Panc1 (cell line): ENCODE measurements at regions not wholly inside any gene's neighbourhood (a gene's known extent, or its start where the extent isn't known, plus 50 kb on each side); places are given as distances from the start of the nearest gene placed in this dataset.

Experiments
- ATAC-seq: fragments of 200-7000 bp; cut with Tn5 transposase; 2 replicates; pipeline ENCODE4 v1.9.1; 2020; ENCODE audit warnings: mild to moderate bottlenecking, moderate library complexity
- BruUV-seq: library from RNA; stranded (reverse); fragments of 400-500 nt; replicated peaks from 2 replicates; lab custom pipeline; 2021; lab: Mats Ljungman, UMichigan
- CTCF ChIA-PET: fragments of 300-600 bp; sonication (Branson Sonifier 250); formaldehyde crosslinking; loops from one replicate; lab custom pipeline; 2022; ENCODE audit warnings: antibody characterized with exemption; lab: Charles Lee
- POLR2A ChIA-PET: fragments of 300-600 bp; sonication (Branson Sonifier 250); formaldehyde crosslinking; loops from one replicate; lab custom pipeline; 2022; ENCODE audit warnings: antibody characterized with exemption; lab: Charles Lee
- DNase-seq: peaks from one replicate; pipeline ENCODE4 v3.0.0-alpha.2; 2010; ENCODE audit warnings: low read depth, low spot score
- H3K27ac ChIP-seq: 2 replicates; pipeline ENCODE4 v1.5.1; 2011; ENCODE audit warnings: mild to moderate bottlenecking, low read length, inconsistent platforms
- H3K27me3 ChIP-seq: fragments of 200-500 bp; sonication (Bioruptor generic); 2 replicates; pipeline ENCODE4 v1.6.0; 2014; ENCODE audit warnings: low read length, inconsistent platforms; ENCODE audit not compliant: control insufficient read depth, insufficient read depth
- H3K36me3 ChIP-seq: fragments of 200-500 bp; sonication (Bioruptor generic); 2 replicates; pipeline ENCODE4 v1.5.1; 2014; ENCODE audit warnings: inconsistent platforms, mild to moderate bottlenecking, low read length, moderate library complexity; ENCODE audit not compliant: control insufficient read depth, insufficient read depth
- H3K4me1 ChIP-seq: 2 replicates; pipeline ENCODE4 v1.5.1; 2011; ENCODE audit warnings: inconsistent platforms, mild to moderate bottlenecking, low read length, moderate library complexity; ENCODE audit not compliant: control insufficient read depth, insufficient read depth
- H3K4me3 ChIP-seq, 2 experiments: 2 replicates each; pipeline ENCODE4 v1.5.1; 2011 to 2012; ENCODE audit warnings: low read depth in 2 of 2, low read length in 2 of 2, mild to moderate bottlenecking in 2 of 2, inconsistent platforms in 1 of 2, moderate library complexity in 1 of 2
- H3K9me3 ChIP-seq: fragments of 200-500 bp; sonication (Bioruptor generic); 2 replicates; pipeline ENCODE4 v1.5.1; 2014; ENCODE audit warnings: low read depth, mild to moderate bottlenecking, inconsistent platforms, low read length, moderate library complexity; ENCODE audit not compliant: control insufficient read depth, insufficient read depth
- POLR2AphosphoS5 ChIP-seq: IDR thresholded peaks from 2 replicates; pipeline ENCODE4 v1.6.1; 2012; ENCODE audit warnings: mild to moderate bottlenecking, low read depth, low read length, moderate library complexity
- SIN3A ChIP-seq: IDR thresholded peaks from 2 replicates; pipeline ENCODE4 v1.6.1; 2012; ENCODE audit warnings: low read depth, mild to moderate bottlenecking, low read length, moderate library complexity, borderline replicate concordance; ENCODE audit not compliant: insufficient read depth
- TCF7L2 ChIP-seq: IDR thresholded peaks from 2 replicates; pipeline ENCODE4 v1.6.1; 2011; ENCODE audit warnings: mild to moderate bottlenecking, low read depth, low read length, inconsistent platforms
- in situ Hi-C: cut with HindIII; loops from 2 replicates; pipeline ENCODE4 v1.10.0; 2016; ENCODE audit warnings: low sequenced_read_pairs, low pct_unique_long_range_greater_than_20kb
- intact Hi-C: fragments of 100-400 bp; cut with micrococcal nuclease; formaldehyde crosslinking; loops from one replicate; pipeline ENCODE4 v1.10.0; 2022; ENCODE audit not compliant: unreplicated experiment
- TF ChIP-seq, protein P1 (sequence below), 2 experiments: IDR thresholded peaks; 2 replicates each; pipeline ENCODE4 v1.6.1; 2011 to 2012; ENCODE audit warnings: low read depth in 2 of 2, control low read depth in 1 of 2, low read length in 1 of 2, mild to moderate bottlenecking in 1 of 2, moderate library complexity in 1 of 2; ENCODE audit not compliant: insufficient read depth in 1 of 2
- TF ChIP-seq, protein P2 (sequence below): fragments of 450-650 bp; IDR thresholded peaks from 2 replicates; pipeline ENCODE4 v1.5.1; 2017; ENCODE audit warnings: mild to moderate bottlenecking

DNA sequence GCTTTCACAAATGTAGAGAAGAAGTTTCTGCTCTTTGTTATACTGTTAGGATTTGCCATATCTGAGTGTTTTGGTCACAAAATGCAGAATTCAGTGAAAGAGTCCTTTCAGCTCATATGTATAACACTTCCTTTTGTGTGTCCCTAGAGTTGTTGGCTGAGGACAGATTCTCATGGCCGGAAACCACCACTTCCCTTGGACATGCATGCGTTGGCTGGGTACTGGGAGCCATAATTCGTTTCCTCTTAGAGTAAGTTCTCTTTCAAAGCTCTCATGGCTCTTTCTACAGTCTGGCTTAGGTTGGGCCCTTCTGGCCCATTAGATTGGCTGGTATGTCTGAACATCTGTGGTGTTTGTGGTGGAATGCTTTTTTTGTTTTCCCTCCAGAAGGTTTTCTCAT, 298.5 kb downstream of the DIPK2A start:
- TF ChIP-seq SIN3A (no peak), TCF7L2 (no peak), POLR2AphosphoS5 (no peak)
- TF ChIP-seq, protein P1, sequence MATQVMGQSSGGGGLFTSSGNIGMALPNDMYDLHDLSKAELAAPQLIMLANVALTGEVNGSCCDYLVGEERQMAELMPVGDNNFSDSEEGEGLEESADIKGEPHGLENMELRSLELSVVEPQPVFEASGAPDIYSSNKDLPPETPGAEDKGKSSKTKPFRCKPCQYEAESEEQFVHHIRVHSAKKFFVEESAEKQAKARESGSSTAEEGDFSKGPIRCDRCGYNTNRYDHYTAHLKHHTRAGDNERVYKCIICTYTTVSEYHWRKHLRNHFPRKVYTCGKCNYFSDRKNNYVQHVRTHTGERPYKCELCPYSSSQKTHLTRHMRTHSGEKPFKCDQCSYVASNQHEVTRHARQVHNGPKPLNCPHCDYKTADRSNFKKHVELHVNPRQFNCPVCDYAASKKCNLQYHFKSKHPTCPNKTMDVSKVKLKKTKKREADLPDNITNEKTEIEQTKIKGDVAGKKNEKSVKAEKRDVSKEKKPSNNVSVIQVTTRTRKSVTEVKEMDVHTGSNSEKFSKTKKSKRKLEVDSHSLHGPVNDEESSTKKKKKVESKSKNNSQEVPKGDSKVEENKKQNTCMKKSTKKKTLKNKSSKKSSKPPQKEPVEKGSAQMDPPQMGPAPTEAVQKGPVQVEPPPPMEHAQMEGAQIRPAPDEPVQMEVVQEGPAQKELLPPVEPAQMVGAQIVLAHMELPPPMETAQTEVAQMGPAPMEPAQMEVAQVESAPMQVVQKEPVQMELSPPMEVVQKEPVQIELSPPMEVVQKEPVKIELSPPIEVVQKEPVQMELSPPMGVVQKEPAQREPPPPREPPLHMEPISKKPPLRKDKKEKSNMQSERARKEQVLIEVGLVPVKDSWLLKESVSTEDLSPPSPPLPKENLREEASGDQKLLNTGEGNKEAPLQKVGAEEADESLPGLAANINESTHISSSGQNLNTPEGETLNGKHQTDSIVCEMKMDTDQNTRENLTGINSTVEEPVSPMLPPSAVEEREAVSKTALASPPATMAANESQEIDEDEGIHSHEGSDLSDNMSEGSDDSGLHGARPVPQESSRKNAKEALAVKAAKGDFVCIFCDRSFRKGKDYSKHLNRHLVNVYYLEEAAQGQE (IDR thresholded peaks at IDR 0.05; ENCODE audit: insufficient read depth in 1 of 2, low read depth in 2 of 2, low read length in 1 of 2), result no peak
- TF ChIP-seq, protein P2, sequence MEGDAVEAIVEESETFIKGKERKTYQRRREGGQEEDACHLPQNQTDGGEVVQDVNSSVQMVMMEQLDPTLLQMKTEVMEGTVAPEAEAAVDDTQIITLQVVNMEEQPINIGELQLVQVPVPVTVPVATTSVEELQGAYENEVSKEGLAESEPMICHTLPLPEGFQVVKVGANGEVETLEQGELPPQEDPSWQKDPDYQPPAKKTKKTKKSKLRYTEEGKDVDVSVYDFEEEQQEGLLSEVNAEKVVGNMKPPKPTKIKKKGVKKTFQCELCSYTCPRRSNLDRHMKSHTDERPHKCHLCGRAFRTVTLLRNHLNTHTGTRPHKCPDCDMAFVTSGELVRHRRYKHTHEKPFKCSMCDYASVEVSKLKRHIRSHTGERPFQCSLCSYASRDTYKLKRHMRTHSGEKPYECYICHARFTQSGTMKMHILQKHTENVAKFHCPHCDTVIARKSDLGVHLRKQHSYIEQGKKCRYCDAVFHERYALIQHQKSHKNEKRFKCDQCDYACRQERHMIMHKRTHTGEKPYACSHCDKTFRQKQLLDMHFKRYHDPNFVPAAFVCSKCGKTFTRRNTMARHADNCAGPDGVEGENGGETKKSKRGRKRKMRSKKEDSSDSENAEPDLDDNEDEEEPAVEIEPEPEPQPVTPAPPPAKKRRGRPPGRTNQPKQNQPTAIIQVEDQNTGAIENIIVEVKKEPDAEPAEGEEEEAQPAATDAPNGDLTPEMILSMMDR, result no peak
- no peak overlapping the region for H3K4me3 ChIP-seq
- in situ Hi-C loops (no loop called here), intact Hi-C loops (no loop called here)
- H3K4me1 ChIP-seq, result no peaks in the 10 kb centered on the region
- H3K9me3 ChIP-seq, result no peaks in the 10 kb centered on the region; the same call in 1 of the 2 replicates
- no peaks in the 10 kb centered on the region for H3K36me3 ChIP-seq
- ATAC-seq (no peak), DNase-seq (no peak)
- H3K27ac ChIP-seq, result no peak overlapping the region
- no TSS peak for BruUV-seq
- CTCF ChIA-PET, result no interaction called here
- H3K27me3 ChIP-seq, result no peaks in the 10 kb centered on the region
- POLR2A ChIA-PET, result no interaction called here

DNA sequence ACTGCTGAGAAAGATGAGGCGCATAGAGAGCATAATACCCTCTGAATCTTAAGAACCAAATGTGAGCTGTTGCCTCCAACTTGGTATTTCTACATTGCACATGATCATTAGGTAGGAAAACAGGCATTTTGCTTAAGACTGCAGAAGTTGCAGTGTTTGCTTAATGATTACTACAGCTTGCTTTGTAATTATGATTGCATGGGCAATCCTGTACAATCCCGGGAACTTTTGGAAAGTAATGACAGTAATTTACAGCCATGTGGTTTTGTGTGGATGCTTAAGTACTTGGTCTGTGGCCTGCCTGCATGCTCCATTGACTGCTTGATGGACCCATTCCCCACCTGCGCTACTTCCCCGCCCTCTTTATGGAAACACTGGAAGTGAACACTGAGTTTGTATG, 301.1 kb downstream of the DIPK2A start:
- H3K27ac ChIP-seq, result no peak overlapping the region
- TF ChIP-seq POLR2AphosphoS5, result no peak
- TF ChIP-seq SIN3A, result no peak
- TF ChIP-seq, protein P1 (IDR thresholded peaks at IDR 0.05; ENCODE audit: insufficient read depth in 1 of 2, low read depth in 2 of 2, low read length in 1 of 2), result no peak
- TF ChIP-seq, protein P2, result no peak
- no peak for TF ChIP-seq TCF7L2
- H3K36me3 ChIP-seq, result no peaks in the 10 kb centered on the region
- in situ Hi-C loops (no loop called here), intact Hi-C loops (no loop called here)
- ChIA-PET CTCF (no interaction called here), POLR2A (no interaction called here)
- ATAC-seq, result no peak
- H3K9me3 ChIP-seq, result no peaks in the 10 kb centered on the region; the same call in 1 of the 2 replicates
- no peaks in the 10 kb centered on the region for H3K27me3 ChIP-seq
- H3K4me1 ChIP-seq, result no peaks in the 10 kb centered on the region
- DNase-seq, result no peak
- no TSS peak for BruUV-seq
- H3K4me3 ChIP-seq, result no peak overlapping the region
